ENCODE measurements at regions not wholly inside any gene's neighbourhood (a gene's known extent, or its start where the extent isn't known, plus 50 kb on each side); places are given as distances from the start of the nearest gene placed in this dataset.

DNA sequence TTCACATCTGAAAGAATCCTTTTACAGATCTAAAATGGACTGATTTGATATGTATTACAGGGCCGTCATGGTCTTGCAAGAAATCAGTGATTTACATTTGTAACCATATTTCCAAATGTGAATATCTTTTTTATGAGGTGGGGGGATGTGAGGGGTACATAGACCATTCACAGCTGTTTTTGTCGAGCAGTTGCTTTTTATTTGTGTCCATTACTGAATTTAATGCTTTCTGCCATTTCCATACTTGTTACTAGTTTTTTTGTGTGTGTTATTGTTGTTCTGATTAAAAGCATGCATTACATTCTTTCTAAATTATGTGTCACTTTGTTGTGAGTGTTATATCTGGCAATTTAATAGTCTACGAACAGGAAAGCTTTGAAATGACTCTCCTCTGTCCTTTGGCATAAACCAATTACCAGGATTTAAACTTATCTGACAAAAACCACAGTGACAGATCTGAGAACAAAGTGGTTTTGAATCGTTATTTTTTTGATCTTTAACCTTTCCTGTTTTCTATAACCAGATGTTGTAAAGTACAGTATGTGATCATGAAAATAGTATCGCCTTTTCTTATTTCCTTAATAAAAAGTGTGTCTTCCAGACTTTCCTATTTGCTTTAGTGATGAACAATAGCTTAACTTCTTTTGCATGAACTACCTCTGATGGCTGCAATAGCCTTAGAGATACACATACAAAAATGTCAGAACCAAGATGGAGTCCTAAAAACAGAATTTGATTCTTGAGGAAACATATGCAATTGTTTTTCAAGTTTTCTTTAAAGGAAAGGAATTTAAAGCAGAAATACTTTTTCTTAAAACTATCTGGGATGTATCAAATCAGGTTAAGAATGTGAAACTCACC, 354.2 kb upstream of the ACVR2A start:
- TF ChIP-seq, protein P1, sequence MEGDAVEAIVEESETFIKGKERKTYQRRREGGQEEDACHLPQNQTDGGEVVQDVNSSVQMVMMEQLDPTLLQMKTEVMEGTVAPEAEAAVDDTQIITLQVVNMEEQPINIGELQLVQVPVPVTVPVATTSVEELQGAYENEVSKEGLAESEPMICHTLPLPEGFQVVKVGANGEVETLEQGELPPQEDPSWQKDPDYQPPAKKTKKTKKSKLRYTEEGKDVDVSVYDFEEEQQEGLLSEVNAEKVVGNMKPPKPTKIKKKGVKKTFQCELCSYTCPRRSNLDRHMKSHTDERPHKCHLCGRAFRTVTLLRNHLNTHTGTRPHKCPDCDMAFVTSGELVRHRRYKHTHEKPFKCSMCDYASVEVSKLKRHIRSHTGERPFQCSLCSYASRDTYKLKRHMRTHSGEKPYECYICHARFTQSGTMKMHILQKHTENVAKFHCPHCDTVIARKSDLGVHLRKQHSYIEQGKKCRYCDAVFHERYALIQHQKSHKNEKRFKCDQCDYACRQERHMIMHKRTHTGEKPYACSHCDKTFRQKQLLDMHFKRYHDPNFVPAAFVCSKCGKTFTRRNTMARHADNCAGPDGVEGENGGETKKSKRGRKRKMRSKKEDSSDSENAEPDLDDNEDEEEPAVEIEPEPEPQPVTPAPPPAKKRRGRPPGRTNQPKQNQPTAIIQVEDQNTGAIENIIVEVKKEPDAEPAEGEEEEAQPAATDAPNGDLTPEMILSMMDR (IDR thresholded peaks at IDR 0.05), result no peak
- TF ChIP-seq POLR2AphosphoS5 (IDR thresholded peaks at IDR 0.05) (no peak), POLR2A (IDR thresholded peaks at IDR 0.05) (no peak)
